Activated naive CD4-positive, alpha-beta T cell treated with anti-CD3 and anti-CD28 coated beads, Interleukin-2, amount 50 U/mL, for 16 hours (primary cell): ENCODE measurements at regions not wholly inside any gene's neighbourhood (a gene's known extent, or its start where the extent isn't known, plus 50 kb on each side); places are given as distances from the start of the nearest gene placed in this dataset.
A peak's percentile ranks its signal among the peaks of the same experiment; 100 is the strongest.

ENCODE experiments used
- DNase-seq: peaks from one replicate; pipeline ENCODE4 v3.0.0-alpha.2; 2020

DNA sequence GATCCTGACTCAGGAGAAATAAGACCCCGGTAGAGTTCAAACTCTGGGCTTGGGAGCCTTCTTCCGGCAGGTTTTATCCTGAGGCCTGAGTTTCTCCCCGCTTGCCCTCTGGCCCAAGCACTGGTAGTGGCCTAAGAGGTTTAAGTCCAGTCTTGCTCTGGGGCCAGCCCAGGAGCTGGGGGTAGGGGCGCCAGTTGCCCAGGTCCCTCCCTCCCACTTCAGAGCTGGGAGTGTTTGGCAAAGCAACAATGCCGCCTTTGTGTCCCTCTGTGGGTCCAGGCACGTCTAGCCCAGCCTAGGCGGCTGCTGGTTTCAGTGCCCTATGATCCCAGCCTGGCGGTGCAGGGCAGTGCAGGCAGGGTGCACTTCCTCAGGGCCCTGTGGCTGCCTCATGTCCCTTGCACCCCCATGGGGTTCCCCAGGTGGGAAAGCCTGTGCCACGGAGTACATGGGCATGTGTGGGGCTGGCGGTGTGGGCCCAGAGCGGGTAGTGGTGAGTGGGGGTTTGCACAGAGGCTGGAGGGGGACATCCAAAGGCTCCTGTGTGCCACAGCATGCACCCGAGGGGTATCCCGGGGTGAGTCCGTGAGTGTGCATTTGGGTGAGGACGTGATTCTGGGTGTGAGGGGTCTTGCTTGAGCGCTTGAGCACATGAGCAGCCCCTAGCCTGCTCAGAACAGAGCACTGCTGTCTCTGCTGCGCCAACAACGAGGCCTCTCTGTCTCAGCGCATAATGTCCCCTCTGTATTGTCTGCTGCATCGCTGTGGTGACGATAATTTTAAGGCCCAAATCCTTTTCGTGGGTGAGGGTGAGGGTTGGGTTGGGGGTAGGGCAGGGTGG, 61.7 kb upstream of the PSD2 start:
- DNase-seq = no peak

DNA sequence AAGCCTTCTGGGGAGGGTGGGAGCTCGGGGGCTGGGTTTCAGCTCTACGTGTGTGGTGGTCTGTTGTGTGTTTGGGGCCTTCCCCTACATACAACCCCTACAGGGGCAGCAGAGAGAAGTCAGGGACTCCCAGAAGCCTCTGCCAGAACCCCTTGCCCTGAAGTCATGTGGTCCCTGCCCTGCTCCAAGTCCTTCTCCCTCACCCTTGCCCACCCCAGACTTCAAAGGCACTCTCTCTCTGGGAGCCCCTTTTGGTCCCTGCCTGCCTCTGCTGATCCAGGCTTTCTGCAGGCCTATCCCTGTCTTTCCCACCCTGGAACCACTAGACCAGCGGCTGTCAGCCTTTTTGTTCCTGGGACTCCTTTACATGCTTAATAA, 61.1 kb upstream of the PSD2 start:
- no peak for DNase-seq

DNA sequence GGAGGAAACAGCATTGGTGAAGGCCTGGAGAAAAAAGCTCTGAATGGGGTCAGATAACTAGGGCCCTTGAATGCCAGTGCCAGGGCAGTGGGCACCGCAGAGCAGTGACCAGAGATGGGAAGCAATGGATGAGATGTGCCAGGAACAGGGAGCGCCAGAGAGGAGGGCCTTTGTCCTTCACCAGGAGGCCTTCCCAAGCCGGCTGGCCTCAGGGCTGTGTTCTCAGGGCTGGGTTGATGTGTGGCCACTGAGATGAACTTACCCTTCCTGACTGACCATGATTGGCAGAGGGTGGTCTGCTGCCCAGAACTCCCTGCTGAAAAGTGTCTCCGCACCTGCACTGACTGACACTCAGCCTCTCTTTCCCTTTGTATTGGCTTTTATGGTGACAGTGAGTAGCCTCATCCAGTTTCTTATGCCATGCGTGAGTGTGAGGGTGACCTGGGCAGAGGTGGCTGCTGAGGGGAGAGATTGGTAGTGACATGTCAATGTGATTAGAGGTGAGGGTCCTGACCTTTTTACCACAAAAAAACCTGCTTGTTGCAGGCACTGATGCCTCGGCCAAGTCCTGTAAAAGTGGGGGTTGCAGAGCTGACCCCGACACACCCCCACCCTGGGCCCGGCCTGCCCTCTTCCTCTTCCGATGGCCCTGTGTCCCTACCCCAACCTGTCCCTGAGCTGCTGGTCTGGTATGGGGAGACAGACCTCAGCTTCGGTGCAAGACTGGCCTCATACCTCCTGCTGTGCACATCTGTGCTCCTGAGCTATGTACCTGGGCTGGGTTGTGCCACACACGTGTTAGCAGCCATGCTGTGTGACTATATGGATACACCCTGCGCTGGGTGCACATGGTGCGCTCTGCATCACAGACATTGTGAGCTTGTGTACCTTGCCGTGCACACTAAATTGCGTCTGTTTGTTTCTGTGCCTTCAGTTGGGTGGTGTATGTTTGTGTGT, 57.1 kb upstream of the PSD2 start:
- DNase-seq = no peak

DNA sequence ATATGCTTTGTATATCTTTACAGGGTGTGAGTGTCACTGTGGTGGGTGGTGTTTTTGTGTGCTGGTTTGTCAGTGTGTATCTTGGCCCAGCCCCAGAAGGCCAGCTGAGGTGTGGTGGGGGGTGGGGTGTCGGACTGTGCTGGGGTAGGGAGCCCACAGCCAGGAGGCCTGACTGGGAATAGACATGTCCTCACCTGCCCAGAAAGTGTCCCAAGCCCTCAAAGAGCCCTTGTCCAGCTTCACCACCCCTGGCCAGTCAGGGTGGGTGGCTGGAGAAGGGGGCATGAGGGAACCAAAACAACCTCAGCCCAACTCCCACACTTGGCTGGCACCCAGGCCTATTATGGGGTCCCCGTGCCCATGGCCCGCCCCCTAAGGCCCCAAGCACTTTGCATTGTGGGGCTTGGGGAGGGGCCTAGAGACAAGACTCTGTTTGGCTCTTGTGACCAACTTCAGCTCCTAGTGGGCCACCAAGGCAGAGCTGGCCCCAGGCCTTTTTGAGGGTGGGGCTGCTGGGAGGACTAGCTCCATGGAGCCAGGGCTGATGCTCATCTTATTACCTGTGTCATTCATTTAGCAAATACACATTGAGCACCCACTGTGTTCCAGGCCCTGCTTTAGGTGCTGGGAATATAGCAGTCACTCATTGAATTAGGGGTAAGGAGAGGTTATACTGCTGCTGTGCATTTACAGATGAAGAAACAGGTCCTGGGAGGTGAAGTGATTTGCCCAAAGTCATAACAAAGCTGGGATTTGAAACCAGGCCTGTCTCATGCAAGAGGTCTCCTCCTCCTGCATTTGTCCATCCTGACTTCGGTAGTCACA, 56.2 kb upstream of the PSD2 start:
- no peak for DNase-seq

DNA sequence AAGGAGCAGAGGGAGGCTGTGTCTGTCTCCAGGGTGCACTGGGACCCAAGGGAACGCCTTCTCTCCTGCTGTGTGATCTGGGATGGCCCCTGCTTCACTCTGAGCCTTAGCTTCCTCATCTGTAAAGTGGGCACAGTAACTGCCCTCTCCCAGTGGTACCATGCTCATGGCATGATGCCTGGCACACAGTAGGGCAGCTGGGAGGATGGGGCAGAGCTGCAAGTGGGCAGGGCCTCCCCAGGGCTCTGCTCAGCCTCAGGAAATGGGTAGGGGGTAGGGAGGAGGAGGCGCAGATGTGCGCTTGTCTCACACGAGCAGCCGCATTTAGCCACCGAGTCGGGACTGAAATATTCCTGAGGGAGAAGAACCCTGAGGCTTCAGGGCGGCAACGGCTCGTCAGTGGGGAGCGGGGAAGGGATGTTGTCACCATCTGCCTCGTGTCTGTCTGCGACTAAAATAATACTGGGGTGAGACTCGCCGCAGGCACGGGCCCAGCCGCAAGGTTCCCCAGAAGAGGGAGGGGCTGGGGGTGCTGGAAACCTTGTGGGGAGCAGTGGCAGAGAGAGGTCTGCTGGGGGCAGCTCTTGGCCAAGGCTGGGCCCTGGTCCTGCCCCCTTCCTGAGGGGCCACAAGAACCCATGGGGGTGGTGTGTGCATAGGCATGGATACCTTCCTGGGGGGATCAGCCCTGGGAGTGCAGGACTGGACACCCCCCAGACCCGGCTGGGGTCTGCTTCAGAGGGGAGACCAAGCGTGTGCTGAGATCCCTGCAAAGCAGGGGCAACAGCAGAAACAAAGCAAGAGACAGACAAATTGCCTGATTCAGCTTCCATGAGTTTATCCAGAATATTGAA, 55.2 kb upstream of the PSD2 start:
- no peak for DNase-seq

DNA sequence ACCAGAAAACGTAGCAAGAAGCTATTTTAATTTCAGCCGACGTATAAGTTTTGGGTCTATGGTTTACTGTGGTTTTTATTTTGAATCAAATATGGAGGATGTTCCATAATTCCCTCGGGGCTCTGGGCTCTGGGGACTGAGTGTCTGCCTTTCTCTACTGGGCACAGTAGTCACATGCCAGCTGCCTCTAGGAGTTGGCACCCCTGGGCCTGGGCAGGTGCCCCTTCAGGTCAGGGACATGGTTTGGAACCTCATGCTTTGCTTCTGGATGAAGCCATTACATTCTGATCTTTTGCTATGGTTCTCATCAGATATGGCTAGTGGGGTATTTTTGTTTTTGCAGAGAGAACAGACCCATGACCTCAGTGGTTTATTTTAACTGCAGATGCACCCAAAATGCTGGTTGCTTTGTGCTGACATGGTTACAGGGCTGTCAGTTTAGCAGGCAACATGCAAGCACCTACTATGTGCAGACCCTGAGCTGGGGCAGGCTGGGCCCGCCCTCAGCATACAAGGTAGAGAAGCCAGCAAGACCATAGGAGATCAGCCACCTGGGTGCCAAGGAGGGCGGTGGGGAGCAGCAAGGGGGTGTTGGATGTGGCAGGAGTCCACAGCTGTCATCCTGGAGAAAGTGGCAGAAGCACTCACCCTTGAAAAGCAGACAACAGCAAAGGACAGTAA, 54.5 kb upstream of the PSD2 start:
- DNase-seq = no peak

DNA sequence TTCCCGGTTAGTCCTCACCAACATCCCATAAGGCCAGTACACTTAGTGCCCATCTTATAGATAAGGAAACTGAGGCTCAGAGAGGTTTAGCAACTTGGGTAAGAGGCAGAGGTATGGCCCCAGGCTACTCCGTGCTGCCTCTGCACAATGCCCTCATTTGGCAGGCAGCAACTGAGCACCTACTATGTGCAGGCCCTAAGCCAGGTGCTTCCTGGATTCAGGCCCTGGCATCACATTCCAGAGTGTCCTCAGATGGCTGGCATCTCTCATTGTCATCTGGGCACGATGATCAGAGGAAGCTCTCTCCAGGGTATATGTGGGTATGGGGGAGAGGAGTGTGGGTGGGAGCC, 53.8 kb upstream of the PSD2 start:
- DNase-seq = no peak

DNA sequence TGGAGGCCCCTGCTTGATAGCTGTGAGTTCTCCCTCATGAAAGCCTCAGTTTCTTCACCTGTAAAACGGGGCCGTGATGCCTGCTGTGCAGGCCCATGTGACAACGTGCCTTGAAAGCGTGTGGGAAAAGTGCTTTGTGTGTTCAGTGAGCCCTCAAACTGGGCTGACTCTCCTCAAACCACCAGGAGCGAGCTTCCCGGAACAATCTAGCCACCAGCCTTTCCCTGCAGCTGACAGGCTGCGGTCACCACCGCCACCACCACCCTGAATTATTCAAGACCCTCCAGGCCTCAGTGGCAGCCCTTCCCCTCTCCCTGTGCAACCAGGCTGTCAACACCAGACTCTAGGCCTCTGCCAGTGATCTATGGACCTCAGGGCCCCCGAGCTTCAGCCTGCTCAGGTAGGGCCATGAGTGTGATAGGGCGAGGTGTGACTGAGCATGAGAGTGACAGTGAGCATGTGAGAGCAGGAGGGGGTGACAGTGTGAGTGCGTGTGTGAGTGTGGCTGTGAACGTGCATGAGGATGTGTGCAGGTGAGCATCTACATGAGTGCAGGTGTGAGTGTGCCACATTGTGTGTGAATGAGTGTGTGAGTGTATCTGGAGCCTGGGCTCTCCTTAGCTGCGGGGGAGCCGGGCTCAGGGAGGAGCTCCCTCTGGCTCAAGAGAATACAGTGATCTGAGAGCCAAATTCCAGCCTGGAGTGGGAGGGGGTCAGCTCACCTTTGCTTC, 53.3 kb upstream of the PSD2 start:
- DNase-seq = no peak

DNA sequence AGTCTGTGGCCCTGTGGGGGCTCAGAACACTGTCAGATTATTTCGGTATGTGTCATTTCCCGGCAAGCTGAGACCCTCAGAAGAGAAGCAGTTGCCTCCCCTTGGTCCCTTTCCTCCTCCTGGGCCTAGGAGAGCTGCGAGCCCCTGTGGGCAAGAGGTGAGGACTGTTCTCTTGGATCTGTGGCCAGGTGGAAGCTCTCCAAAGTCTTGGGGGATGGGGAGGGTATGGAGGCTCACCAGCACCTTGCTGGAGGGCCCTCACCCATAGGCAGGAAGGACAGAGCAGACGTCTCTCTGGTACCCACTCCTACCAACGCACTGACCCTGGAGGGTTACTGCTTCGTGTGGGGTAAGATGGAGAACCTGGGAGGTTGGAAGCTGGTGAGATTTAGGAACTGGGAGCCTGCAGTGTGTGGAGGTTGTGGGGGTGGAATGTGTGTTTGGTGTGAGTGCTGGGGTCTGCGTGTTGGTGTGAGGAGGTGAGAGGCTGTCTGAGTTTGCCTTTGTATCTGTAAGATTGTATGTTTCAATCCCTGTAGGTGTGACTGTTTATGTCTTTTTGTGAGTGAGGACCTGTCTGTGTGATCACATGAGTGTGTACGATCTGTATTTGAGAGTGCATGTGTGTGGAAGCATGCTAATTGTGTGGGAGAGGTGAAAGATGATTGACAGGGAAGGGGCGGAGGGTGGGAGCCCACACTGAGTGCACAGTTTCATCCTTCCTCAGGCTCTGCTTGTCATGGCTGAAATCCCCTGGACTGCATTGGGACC, 52.4 kb upstream of the PSD2 start:
- DNase-seq = no peak

DNA sequence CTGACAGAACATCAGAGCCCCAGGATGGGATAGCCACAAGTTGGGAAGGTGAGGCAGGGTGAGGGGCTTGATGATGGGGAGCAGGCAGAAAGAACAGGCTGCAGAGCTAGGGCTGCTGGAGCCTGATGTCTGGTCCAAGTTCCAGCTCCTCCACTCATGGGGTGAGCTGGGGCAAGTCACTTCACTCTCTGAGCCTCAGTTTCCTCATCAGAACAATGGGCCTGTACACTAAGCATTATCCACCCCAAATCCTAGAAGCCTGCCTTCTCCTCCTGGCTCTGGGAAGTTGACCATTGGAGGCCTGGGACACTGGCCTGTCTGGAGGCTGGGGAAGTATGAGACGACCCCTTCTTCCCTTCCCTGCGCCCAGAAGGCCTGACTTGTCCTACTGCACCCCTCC, 51.8 kb upstream of the PSD2 start:
- no peak for DNase-seq

DNA sequence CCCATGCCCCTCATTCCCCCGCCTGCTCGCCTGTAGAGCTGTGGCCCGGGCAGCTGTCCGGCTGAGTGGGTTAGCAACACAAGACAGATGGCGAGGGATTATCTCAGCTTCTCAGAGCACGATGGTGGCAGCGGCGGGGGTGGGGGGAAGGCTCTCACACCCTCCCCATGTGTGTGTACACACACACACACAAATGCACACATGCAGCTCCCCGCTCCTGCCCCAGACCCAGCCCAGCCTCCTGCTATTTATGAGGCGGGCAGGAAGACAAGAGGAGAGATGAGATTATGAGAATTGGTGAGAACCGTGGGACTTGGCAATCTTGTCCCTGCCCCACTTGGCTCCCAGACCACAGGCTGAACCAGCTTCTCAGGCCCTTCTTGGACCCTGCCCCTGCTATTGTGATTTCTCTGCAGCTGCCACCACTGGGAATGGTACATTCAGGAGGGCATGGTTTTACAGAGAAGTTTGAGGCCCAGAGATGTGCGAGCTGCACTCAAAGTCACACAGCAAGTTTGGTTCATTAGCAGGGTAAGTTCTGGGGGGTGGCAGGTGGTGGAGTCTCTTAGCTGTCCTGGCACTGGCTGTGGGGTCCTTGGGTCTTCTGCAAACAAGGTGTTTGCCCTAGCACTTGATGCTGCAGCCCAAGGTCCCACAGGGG, 51.0 kb upstream of the PSD2 start:
- DNase-seq = no peak

DNA sequence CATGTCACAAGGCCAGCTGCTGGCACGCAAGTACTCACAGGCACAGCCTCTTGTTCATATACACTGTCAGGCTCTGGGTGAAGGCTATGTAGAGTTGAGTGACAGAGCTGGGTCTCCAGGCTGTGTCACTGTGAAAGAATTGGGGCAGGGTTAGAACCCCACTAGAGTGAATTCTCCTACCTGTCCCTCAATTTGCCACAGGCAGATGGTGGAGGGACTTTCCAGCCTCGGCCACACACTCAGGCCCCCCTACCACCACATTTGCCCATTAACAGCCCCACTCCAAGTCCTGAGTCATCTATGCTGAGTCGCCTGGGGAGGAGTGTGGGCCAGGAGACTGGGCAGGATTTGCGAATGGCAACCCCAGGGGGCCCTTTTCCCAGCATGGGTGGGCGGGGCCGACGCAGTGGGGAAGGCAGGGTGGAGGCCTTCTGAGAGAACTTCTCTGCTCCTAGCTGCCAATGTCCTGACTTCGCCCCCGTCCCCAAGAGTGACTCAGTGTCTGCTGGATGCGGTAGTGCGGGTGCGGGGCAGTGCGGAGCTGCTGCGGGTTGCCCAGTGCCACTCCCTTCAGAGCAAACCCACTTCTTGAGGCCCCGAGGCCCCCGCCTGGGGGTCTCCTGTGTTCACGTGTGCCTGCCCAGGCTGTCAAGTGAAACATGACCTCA, 50.3 kb upstream of the PSD2 start:
- DNase-seq = peak; percentile 18

DNA sequence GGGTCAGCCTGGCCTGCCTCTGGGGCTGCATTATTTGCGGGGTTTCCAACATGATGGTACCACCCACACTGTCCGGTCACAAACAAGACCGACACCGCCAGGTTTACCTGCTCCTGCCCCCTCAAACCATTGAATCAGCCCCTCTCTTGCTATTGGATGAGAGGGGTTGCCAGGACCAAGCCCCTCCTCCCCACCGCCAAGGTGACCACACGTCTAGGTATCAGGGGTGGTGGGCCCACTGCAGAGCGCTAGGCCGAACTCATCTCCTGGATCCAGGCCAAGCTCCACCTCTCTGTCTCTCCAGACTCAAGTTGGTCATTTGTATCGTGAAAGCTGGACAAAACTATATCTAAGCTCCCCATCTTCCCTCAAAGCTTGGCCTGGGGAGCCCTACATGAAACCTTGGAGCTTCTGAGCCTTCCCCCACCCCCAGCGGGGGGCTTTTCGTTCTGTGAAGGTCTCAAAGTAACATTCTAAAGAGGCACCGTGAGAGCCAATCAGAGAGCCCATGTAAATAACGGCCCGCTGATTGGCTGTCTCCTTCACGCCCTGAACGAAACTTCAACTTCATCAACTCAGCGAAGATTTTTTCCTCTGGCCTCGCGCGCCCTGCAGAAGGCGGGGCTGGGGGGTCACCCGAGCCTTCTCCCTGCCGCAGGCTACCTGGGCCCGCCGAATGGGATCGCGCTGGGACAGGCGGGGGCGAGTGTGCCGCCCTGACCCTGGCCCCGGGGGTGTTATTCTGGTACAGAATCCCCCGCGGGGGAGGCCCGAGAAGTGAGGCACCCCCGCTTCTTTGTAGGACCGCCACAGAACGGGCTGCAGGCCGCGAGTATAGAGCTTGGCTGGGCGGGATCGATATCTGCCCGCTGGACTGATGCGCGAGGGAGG, 49.6 kb upstream of the PSD2 start:
- DNase-seq = peak; percentile 39
